Activated CD8-positive, alpha-beta T cell treated with anti-CD3 and anti-CD28 coated beads, Interleukin-2, amount 10 ng/mL, durations not matched to agents 7 days and 5 days (primary cell): ENCODE measurements at regions not wholly inside any gene's neighbourhood (a gene's known extent, or its start where the extent isn't known, plus 50 kb on each side); places are given as distances from the start of the nearest gene placed in this dataset.

Experiments used
- ATAC-seq: fragments of 150-1000 bp; cut with Tn5 transposase; one replicate; pipeline ENCODE4 v1.10.0; 2021; ENCODE audit warnings: moderate library complexity
- CTCF ChIA-PET: fragments of 350-600 bp; sonication (Branson Sonifier 250); formaldehyde crosslinking; loops from one replicate; lab custom pipeline; 2021; ENCODE audit warnings: antibody characterized with exemption; lab: Charles Lee
- POLR2A ChIA-PET: fragments of 350-600 bp; sonication (Branson Sonifier 250); formaldehyde crosslinking; loops from one replicate; lab custom pipeline; 2021; ENCODE audit warnings: antibody characterized with exemption; lab: Charles Lee
- DNase-seq: peaks from one replicate; pipeline ENCODE4 v3.0.0-alpha.2; 2020
- H3K27ac Mint-ChIP-seq: one replicate; pipeline ENCODE4 v1.8.0; 2021; ENCODE audit warnings: mild to moderate bottlenecking, mixed read lengths
- H3K27me3 Mint-ChIP-seq: one replicate; pipeline ENCODE4 v1.8.0; 2021; ENCODE audit warnings: low read depth, mixed read lengths
- H3K36me3 Mint-ChIP-seq: one replicate; pipeline ENCODE4 v1.8.0; 2021; ENCODE audit warnings: low read depth, mixed read lengths
- H3K4me1 Mint-ChIP-seq: one replicate; pipeline ENCODE4 v1.8.0; 2021; ENCODE audit warnings: low read depth, mixed read lengths
- H3K4me3 Mint-ChIP-seq: one replicate; pipeline ENCODE4 v1.8.0; 2021; ENCODE audit warnings: mild to moderate bottlenecking, mixed read lengths
- H3K9me3 Mint-ChIP-seq: one replicate; pipeline ENCODE4 v1.8.0; 2022; ENCODE audit warnings: mixed read lengths; ENCODE audit not compliant: insufficient read depth

DNA sequence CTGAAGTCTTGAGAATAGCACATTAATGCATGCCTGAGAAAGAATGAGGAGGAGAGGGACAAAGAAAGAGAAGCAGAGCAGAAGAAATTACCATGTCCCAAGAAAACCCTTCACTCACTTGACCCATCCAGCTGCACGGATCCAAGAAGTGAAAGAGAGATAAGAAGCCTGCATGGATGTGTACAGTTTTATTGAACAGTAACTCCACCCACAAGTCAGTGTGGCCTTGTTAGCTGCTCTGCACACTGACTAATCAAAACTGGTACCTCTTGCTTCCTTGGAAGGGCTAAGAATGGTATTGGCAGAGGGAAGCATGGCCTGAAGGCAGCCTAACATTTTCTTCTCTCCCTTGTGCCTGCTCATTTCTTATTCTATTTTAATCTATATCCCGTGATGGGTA is 163.9 kb downstream of the SLC7A11 start:
- POLR2A ChIA-PET = no interaction called here
- no peak for DNase-seq

DNA sequence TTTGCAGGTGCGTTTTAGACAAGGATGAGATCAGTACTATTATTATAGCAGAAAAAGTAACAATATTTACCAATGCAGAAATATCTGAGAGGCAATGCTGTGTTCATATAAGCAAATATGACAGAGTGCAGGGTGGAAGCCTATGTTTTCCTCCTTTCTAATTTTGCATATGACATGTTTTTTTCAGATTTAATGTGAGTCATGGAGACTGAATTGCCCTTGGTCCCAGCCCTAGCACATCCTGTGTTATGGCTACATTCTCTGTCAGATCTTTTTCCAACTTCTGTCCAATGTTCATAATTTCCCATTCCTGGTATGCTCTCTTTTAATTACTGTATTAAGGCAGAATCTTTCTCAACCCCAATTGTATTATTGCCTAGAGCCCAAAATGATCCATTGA is 165.6 kb downstream of the SLC7A11 start:
- CTCF ChIA-PET = no interaction called here
- Mint-ChIP-seq H3K27ac (no peak overlapping the region), H3K27me3 (no peaks in the 10 kb centered on the region), H3K4me3 (no peak overlapping the region), H3K36me3 (no peaks in the 10 kb centered on the region), H3K4me1 (no peaks in the 10 kb centered on the region), H3K9me3 (no peaks in the 10 kb centered on the region)
- DNase-seq = no peak
- POLR2A ChIA-PET = no interaction called here
- ATAC-seq = no peak

More for the DNA sequence above, 163.9 kb downstream of the SLC7A11 start:
- ATAC-seq = no peak
- Mint-ChIP-seq H3K4me3 (no peak overlapping the region), H3K9me3 (no peaks in the 10 kb centered on the region), H3K27me3 (no peaks in the 10 kb centered on the region), H3K36me3 (no peaks in the 10 kb centered on the region), H3K27ac (no peak overlapping the region), H3K4me1 (no peaks in the 10 kb centered on the region)
- CTCF ChIA-PET = no interaction called here

GRCh38 chr4:138070816-138071215 is 171.3 kb downstream of the SLC7A11 start:
- Mint-ChIP-seq H3K27me3 (no peaks in the 10 kb centered on the region), H3K4me1 (no peaks in the 10 kb centered on the region), H3K27ac (no peak overlapping the region), H3K36me3 (no peaks in the 10 kb centered on the region), H3K4me3 (no peak overlapping the region), H3K9me3 (no peaks in the 10 kb centered on the region)
- ChIA-PET POLR2A (no interaction called here), CTCF (interaction anchor here (1.7 kb wide), 1 partner anchor 20 kb away, joined by 3 read pairs; no protein-coding TSS in a partner anchor)
- no peak for DNase-seq
- no peak for ATAC-seq

- ChIA-PET CTCF (no interaction called here), POLR2A (no interaction called here)
- Mint-ChIP-seq H3K4me3 (no peak overlapping the region), H3K36me3 (no peaks in the 10 kb centered on the region), H3K9me3 (peaks cover 3% of the 10 kb centered on the region), H3K27ac (no peak overlapping the region), H3K4me1 (no peaks in the 10 kb centered on the region), H3K27me3 (no peaks in the 10 kb centered on the region)
- no peak for DNase-seq
- no peak for ATAC-seq
Measured at GRCh38 chr4:138063581-138063980, 178.6 kb downstream of the SLC7A11 start.

- CTCF ChIA-PET = no interaction called here
Measured at GRCh38 chr4:138062929-138063328, 179.2 kb downstream of the SLC7A11 start.

GRCh38 chr4:138056541-138056940 is 185.6 kb downstream of the SLC7A11 start:
- ChIA-PET POLR2A (no interaction called here), CTCF (no interaction called here)
- no peaks in the 10 kb centered on the region for H3K36me3 Mint-ChIP-seq
- no peak overlapping the region for H3K27ac Mint-ChIP-seq
- no peaks in the 10 kb centered on the region for H3K9me3 Mint-ChIP-seq
- ATAC-seq (no peak), DNase-seq (no peak)
- H3K4me3 Mint-ChIP-seq = no peak overlapping the region
- no peaks in the 10 kb centered on the region for H3K4me1 Mint-ChIP-seq
- no peaks in the 10 kb centered on the region for H3K27me3 Mint-ChIP-seq

More at GRCh38 chr4:138062929-138063328, 179.2 kb downstream of the SLC7A11 start:
- ATAC-seq (no peak), DNase-seq (no peak)
- Mint-ChIP-seq H3K4me1 (no peaks in the 10 kb centered on the region), H3K4me3 (no peak overlapping the region), H3K9me3 (peaks cover 3% of the 10 kb centered on the region), H3K27me3 (no peaks in the 10 kb centered on the region), H3K27ac (no peak overlapping the region), H3K36me3 (no peaks in the 10 kb centered on the region)
- POLR2A ChIA-PET = no interaction called here

- DNase-seq (no peak), ATAC-seq (no peak)
- Mint-ChIP-seq H3K36me3 (no peaks in the 10 kb centered on the region), H3K9me3 (no peaks in the 10 kb centered on the region), H3K27ac (no peak overlapping the region), H3K4me3 (no peak overlapping the region), H3K27me3 (no peaks in the 10 kb centered on the region), H3K4me1 (no peaks in the 10 kb centered on the region)
- POLR2A ChIA-PET = no interaction called here
- CTCF ChIA-PET = no interaction called here
Measured at GRCh38 chr4:138055890-138056289, 186.3 kb downstream of the SLC7A11 start.

DNA sequence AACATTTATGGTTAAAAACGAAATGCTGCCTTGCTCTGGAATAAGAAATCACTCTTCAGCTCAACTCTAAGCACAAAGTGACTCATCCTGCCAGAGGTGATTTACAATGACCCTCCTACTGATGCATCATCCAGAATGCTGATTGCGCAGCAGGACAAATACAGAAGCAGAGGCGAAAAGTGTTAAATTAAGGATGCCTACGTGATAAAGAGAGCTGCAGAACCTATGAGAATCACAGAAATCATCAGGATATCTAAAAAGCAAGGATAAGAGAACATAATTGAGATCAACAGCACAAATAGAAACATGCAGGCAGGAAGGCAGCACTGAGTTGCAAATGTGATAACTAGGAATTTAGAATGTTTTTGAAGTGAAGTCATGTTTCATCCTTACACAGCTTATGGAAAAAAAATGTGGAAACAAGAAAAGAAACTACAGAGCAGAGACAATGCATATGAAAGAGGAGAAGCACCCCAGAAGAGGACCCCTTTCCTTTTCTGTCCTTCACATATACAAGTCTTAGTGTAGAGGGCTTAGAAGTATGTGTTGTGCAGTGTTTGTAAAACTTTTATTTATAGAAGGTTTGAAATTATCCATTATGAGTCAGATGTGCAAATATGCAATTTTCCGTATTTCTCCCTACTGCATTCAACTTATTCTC is 188.4 kb downstream of the SLC7A11 start:
- H3K36me3 Mint-ChIP-seq = no peaks in the 10 kb centered on the region
- ATAC-seq (no peak), DNase-seq (no peak)
- POLR2A ChIA-PET = no interaction called here
- CTCF ChIA-PET = no interaction called here
- no peak overlapping the region for H3K4me3 Mint-ChIP-seq
- no peaks in the 10 kb centered on the region for H3K27me3 Mint-ChIP-seq
- H3K4me1 Mint-ChIP-seq = no peaks in the 10 kb centered on the region
- H3K27ac Mint-ChIP-seq = no peak overlapping the region
- H3K9me3 Mint-ChIP-seq = no peaks in the 10 kb centered on the region

DNA sequence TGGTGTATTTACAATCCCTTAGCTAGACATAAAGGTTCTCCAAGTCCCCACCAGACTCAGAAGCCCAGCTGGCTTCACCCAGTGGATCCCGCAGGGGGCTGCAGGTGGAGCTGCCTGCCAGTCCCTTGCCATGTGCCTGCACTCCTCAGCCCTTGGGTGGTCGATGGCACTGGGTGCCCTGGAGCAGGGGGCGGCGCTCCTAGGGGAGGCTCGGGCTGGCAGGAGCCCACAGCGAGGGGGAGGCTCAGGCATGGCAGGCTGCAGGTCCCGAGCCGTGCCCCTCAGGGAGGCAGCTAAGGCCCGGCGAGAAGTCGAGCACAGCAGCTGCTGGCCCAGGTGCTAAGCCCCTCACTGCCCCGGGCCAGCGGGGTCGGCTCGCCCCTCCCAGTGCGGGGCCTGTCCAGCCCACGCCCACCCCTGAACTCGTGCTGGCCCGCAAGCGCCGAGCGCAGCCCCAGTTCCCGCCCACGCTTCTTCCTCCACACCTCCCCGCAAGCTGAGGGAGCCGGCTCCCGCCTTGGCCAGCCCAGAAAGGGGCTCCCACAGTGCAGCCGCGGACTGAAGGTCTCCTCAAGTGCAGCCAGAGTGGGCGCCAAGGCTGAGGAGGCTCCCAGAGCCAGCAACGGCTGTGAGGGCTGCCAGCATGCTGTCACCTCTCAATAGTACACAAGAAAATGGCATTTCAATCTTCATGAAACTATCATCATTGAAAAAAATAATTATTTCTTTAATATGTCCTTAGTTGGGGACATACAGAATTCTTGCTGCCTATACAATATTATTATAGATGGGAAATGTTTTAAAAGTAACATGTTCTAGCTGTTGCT is 189.1 kb downstream of the SLC7A11 start:
- ChIA-PET POLR2A (no interaction called here), CTCF (no interaction called here)
- H3K4me1 Mint-ChIP-seq = no peaks in the 10 kb centered on the region
- H3K27me3 Mint-ChIP-seq = no peaks in the 10 kb centered on the region
- no peaks in the 10 kb centered on the region for H3K36me3 Mint-ChIP-seq
- no peak overlapping the region for H3K4me3 Mint-ChIP-seq
- H3K9me3 Mint-ChIP-seq = no peaks in the 10 kb centered on the region
- no peak overlapping the region for H3K27ac Mint-ChIP-seq
- no peak for ATAC-seq
- no peak for DNase-seq

DNA sequence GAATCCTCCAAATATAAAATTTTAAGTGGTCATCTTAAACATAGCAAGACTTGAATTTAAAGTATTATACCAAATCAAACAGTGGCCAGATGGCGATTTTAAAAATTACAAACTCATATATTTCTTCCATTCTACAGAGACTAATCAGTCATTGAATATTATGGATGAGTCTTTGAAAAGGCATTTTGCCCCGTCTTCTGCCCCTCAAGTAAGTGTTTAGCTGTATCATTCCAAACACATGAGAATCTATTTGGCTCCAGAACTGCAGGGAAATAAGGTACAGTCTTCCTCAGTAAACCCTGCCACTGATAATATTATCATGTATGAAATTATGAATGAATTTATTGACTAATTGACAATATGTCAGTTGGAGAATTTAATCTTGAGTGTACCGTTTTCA is 191.0 kb downstream of the SLC7A11 start:
- Mint-ChIP-seq H3K27ac (no peak overlapping the region), H3K4me3 (no peak overlapping the region), H3K9me3 (no peaks in the 10 kb centered on the region), H3K27me3 (no peaks in the 10 kb centered on the region), H3K4me1 (no peaks in the 10 kb centered on the region), H3K36me3 (no peaks in the 10 kb centered on the region)
- ChIA-PET CTCF (no interaction called here), POLR2A (no interaction called here)
- DNase-seq (no peak), ATAC-seq (no peak)

- H3K9me3 Mint-ChIP-seq = no peaks in the 10 kb centered on the region
- H3K4me1 Mint-ChIP-seq = no peaks in the 10 kb centered on the region
- ATAC-seq (no peak), DNase-seq (no peak)
- ChIA-PET POLR2A (no interaction called here), CTCF (no interaction called here)
- no peak overlapping the region for H3K27ac Mint-ChIP-seq
- H3K36me3 Mint-ChIP-seq = no peaks in the 10 kb centered on the region
- no peak overlapping the region for H3K4me3 Mint-ChIP-seq
- no peaks in the 10 kb centered on the region for H3K27me3 Mint-ChIP-seq
Measured at GRCh38 chr4:138050601-138051000, 191.5 kb downstream of the SLC7A11 start.

DNA sequence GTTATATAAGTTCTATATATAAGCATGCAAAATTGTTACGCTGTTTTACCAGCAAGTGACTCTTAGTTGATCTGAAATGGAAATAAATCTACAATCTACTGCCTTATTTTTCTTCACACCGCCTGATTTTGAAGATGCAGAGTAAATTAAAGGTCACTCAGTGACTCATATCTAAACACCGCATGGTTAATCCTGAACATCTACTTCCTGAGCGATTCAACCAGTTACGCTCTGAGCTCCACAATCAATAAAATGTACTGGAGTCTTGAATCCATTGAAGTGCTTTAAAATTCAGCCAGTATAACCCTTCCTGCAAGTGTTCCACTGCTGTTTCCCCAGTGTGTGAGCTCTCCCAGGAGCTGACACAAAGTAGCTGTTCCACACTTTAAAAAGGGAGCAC is 192.8 kb downstream of the SLC7A11 start:
- DNase-seq = no peak
- Mint-ChIP-seq H3K27me3 (no peaks in the 10 kb centered on the region), H3K36me3 (no peaks in the 10 kb centered on the region), H3K9me3 (no peaks in the 10 kb centered on the region), H3K27ac (no peak overlapping the region), H3K4me1 (no peaks in the 10 kb centered on the region), H3K4me3 (no peak overlapping the region)
- CTCF ChIA-PET = no interaction called here
- POLR2A ChIA-PET = no interaction called here
- no peak for ATAC-seq
